ENCODE measurements at regions not wholly inside any gene's neighbourhood (a gene's known extent, or its start where the extent isn't known, plus 50 kb on each side); places are given as distances from the start of the nearest gene placed in this dataset.
"Not testable (repeated sequence)": the region's sequence is repeated elsewhere in the genome, so short reads cannot be mapped to it uniquely, and the experiment has no call there.

DNA sequence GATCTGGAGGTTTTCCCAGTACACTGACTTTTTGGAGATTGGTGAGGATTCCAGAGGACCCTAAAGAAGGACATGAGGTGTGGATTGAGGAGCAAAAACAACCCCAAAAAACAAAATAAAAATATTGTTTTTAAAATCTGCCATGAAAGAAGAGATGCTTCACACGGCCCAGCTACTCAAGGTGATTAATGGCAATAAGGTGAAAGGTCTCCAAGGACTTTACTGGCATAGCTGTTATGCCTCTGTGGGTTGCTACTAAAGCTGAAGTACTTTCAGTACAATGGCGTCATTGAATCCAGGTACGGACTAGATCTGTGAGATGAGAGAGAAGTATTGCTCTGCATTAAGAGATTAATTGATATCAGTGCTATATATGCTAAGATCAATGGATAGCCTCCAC lies 606.4 kb downstream of the TDRD15 start:
- no peak for DNase-seq

DNA sequence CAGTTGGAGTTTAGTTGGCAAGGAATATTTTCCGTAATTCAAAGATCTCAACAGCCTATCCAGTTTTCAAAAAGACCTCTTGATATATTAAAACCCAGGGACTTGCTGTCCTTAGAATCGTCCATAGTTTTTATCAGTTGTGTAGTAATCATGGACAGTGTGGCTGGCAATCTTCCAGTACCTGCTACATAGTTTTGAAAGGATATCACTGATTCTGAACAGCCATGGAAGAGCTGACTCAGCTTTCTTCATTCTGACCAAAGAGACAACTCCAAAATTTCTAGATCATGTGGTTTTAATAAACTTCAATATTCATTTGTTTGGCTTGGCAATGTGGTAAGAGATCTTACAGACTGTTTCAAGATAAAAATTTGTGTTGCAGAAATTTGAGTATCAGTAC lies 616.7 kb downstream of the TDRD15 start:
- no peak for DNase-seq

DNA sequence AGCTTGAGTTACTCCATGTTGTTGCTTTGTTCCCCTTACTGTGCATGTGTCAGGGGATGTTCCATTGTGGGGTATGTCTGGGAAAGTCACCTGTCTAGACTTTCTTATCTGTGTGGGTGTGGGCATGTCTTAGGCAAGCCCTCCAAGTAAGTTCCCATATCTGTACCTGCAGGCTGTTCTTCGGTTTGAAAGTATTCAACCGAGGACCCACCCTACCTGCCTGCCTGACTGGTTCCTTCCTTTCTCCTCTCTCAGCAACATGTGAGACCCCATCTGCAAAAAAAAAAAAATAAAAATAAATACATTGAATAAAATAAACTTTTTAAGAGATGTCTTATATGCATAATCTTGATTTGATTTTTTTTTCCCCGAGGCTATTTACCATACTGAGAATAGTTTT lies 622.7 kb downstream of the TDRD15 start:
- no peak for DNase-seq

DNA sequence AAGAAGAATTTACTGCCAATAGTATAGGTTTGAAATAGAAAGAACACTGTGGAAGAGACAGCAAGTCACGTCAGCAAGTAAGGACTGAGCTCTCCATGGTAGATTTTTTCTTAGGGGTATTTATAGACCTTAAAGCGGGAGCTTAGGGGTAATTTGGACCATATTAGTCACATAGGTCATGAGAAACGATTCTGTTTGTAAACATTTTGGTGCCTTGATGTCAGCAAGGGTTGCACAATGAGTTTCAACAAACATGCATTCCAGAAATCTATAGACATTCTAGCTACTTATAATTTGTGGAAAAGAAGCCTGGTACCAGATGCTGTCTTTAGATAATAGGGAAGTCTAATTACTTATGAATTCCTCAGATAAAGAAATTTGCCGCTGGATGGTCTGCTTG lies 624.7 kb downstream of the TDRD15 start:
- DNase-seq = no peak

DNA sequence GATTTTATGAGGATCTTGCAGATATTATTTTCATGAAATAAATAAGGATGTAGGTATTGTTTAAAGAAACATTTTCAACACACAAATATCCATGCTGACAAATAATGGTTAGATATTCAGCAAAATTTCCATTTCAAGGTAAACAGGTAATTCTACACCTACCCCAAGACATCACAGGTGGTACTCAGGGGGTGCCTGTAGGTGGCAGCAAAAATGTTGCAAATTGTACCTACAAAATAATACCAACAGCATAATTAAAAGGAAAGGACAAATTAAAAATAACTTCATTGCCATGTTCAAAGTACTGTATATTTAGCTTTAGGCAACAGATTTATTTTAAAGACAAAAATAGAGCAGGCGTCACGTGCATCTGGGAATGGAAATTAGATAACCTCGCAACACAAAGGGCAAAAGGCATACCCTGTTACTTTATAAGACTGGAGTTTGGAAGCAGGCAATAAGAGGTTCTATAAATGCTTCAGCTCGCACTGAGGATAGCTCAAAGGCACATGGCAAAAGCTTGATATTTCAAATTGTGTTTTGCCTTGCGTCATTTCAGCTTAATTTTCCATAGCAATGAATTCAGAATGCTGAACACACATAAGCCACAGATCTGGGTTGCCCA lies 630.5 kb downstream of the TDRD15 start:
- DNase-seq = no peak

DNA sequence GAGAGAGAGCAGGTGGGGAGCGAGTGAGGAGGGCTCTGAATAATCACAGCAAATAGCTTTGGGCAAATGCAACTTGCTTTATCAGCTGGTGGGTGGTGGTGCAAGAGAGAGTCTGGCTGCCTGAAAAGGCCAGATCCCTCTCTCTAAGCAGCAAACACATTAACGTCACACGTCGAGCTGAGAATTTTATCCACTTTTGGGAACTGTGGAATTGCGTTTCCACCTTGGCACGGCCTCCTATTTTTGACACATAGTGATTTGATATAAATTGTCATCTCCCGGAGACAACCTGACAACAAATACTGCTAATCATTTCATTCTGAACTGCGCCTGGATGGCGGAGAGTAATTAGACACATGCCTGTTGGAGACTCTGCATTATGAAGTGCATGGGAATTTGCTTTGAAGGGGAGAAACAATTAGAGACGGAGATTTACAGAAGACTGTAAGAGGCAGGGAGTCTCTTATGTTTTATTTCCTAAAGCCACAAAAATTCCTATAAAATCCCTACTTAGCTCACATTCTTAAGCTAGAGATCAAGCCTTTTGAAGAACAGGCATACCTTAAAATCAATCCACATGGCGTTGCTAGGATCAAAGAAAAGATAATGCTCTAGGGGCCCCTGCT lies 634.1 kb downstream of the TDRD15 start:
- no peak for DNase-seq

DNA sequence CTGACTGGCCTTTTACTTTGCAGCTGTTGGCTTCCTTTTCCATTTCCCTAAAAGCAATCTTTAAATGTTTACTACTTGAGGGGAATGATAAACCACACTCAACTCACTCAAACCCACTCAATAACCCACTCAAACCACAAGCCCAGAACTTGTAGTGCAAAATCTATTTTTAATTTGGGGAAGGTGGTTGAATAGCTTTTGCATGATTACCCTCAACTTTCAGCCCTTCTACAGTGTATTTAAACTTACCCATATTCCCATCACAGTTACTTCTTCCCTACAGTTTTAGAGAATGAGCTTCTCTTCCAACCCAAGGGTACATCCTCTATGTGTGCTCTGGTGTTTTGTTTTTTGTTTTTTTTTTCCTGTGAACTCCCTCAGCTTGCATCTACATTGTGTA lies 636.1 kb downstream of the TDRD15 start:
- DNase-seq = no peak

DNA sequence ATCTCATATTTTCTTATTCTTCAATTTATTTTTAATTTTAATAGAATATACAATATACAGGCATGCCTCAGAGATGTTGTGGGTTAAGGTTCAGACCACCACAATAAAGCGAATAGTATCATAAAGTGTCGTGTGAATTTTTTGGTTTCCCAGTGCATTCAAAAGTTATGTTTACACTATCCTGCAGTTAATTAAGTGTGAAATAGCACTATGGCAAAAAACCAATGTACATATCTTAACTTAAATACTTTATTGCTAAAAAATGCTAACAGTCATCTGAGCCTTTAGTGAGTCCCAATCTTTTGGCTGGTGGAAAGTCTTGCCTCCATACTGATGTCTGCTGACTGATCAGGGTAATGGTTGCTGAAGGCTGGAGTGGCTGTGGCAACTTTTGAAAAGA lies 637.6 kb downstream of the TDRD15 start:
- DNase-seq = no peak

DNA sequence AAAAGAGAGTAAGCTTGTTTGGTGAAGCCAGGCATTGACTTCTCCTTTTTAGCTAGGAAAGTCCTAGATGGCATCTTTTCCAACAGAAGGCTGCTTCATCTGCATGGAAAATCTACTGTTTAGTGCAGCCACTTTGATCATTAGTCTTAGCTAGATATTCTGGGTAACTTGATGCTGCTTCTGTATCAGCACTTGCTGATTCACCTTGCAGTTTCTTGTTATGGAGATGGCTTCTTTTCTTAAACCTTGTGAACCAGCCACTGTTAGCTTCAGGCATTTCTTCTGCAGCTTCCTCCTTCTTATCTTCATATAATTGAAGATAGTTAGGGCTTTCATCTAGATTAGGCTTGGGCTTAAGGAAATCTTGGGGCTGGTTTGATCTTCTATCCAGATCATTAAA lies 639.7 kb downstream of the TDRD15 start:
- DNase-seq = no peak

DNA sequence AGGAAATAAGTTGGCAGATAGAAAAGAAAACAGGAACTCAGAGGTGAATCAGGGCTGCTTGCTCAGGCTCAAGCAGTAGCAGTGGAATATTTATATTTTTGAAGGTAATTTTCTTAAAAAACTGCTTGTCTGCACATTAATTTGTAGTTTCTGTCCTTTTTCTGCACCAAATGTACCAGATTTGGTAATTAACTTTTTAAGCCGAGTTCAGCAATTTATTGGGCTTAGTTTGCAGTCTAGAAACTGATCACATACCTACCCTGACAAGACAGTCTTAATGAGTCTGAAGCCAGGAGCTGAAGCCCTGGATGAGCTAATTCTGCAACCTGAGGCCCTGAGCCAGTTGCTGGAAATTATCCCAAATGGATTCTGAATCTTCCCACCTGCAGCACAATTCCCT lies 647.0 kb downstream of the TDRD15 start:
- DNase-seq = no peak

DNA sequence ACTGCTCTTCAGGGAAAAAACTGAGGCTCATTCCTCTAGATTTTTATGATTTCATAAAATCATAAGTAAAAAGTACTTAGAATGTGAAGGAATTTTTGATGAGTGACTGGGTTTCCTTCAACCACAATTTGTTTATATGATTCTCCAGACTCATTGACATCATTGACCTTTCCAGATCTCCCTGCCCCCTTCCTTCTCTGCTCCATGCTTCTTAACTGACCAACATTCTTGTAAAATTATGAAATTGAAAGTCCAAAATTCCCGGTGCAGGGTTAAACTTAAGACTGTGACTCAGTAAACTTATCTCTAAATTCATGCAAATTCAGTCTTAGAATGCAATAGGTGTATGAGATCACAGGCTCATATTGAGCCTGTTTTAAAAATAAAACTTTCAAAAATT lies 648.9 kb downstream of the TDRD15 start:
- DNase-seq = no peak

DNA sequence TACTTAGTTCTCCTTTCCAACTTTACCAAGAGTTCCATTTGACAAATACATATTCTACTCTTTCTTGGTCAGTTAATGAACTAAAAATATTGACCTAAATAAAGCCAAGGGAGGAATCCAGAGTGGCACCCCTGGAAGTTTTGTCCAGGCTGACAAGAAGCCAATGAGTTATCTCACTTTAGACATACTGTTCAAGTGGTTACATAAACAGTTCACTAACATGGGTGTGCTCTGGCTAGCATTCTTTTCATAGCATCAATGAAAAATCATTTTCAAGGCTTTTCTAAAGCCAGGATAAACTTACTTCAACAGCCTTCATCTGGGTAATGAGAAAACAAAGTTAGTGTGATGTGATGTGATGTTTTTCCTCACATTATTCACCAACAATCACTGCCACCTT lies 649.4 kb downstream of the TDRD15 start:
- no peak for DNase-seq

DNA sequence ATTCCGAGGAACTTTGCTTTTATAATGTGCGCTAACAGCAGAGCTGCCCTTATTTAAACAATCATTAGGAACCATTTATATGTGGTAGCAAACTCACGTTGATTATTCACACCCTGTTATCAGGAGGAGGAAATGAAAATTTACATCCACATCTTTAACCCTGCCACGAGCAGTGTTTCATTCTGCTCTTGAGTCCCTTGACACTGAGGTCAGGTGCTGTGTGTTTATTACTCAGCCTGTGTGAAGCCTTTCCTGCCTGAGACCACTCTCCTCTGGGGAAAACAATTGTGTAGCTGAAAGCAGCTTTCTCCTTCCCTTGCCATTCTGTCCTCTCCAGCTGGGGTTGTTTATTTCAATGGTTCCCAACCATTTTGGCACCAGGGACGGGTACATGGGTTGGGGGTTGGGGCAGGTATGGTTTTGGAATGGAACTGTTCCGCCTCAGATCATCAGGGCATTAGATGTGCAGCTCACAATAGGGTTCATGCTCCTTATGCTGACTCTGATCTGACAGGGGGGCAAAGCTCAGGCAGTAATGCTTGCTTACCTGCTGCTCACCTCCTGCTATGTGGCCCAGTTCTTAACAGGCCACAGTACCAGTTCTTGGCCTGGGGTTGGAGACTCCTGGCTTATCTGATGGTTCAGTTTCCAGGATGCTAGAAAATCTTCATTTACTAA lies 651.1 kb downstream of the TDRD15 start:
- no peak for DNase-seq

DNA sequence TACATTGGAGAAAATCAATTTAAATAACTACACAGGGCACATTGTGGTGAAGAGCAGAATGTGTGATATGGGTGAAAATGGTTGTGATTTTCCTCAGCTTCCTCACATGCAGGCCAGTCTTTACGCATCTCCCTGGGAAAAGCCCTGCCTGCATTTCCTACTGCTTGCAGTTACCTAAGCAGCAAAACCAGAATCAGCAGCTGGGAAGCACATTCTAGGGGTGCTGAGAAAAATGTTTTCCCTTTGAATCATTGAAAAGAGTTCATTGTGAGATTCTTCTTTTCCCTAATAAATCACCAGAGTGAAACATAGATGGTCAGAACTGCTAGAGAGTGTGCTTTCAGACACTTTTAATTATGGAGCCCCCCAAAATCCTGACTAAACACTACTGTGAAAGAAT lies 656.0 kb downstream of the TDRD15 start:
- no peak for DNase-seq

DNA sequence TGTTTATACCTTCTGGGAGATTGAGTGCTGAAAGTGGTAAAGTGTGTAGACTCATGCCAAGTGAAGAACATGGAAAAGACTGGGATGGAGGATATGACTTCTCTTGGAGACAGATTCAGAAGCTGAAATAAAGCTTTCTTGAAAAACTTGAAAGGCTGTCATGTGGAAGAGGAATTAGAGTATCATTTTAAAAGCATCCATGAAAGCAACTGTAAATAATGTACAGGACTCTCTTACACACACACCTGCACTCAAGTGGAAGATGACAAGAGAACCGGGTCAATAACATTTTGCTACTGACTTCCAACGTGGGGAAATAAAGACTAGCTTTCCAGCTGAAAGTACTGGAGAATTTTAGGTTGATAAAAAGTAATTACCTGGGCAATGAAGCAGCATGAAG lies 658.2 kb downstream of the TDRD15 start:
- no peak for DNase-seq

DNA sequence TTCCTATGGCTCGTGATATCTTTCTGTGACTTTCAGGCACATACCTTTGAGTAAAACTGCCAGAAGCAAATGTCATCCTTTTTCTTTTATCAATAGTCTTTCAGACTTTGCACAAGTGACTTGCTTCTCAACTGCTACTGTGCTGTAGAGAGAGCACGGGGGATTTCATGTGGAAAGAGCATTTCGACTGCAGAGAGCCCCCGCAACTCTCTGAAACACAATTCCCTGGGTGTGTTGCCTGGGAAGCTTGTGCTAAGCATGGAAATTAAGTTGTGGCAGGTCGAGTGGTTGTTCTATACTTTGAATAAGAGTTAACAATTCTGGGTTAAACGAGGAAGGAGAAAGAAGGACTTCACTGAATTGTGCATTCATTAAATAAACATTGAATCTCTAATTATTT lies 659.1 kb downstream of the TDRD15 start:
- DNase-seq = no peak

DNA sequence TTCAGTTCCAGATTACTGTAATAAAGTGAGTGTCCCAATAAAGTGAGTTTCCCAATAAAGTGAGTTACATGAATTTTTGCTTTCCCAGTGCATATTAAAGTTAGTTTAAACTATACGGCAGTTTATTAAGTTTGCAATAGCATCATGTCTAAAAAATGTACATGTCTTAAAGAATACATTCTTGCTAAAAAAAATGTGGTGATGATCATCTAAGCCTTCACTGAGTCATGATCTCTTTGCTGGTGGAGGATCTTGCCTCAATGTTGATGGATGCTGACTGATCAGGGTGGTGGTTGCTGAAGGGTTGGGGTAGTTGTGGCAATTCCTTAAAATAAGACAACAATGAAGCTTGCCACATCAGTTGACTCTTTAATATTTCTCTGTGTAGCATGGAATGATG lies 664.2 kb downstream of the TDRD15 start:
- DNase-seq = no peak

DNA sequence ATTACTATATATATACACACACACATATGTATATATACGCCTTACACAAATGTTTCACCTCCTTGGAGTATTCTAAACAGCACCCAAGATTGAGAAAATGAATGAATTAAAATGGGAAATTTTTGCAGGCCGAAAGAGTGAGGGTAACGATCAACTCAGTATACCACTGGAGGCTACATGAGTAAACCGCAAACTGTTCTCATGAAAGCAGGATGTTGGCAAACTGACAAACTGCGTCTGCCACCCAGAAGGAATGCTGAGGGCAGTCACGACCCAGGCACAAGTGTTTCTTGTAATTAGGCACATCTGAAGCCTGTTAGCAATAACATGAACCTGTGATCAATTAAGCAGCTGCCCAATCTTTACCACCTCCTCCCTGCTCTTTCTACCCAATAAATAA lies 666.5 kb downstream of the TDRD15 start:
- not testable (repeated sequence) for DNase-seq

DNA sequence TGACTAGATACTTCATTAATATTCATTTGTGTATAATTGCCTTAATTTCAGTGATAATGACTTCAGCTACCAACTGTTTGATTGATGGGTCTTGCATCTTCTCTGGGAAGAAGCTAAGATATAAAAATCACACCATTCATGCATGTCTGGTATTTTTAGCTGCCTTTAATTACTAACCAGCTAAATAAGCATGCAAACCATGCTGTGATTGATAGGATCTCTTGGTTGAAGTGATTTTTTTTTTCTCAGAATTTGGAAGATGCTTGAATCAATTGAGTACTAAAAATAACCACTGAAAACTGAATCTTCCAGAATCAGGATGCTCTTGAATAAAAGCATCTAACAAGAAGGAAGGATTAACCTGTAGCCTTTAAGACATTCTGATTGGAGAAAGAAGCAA lies 668.8 kb downstream of the TDRD15 start:
- DNase-seq = no peak

DNA sequence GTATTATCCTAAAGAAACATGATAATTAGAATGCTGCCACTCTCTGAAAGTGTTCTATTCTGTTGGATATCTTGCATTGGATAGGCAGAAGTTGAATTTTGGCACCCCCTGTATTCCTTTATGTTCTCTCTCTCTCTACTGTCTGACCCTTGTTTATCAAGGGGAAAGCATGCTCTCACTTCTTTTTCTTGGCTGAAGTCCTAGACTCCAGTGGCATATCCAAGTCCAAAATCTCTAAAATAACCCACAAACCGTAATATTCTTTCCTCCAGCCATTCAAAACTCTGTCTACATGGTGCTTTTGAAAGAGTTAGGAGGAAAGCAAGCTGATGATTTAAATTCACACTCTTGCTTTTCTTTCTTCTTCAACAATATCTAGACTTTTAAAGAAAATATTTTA lies 669.7 kb downstream of the TDRD15 start:
- DNase-seq = no peak

DNA sequence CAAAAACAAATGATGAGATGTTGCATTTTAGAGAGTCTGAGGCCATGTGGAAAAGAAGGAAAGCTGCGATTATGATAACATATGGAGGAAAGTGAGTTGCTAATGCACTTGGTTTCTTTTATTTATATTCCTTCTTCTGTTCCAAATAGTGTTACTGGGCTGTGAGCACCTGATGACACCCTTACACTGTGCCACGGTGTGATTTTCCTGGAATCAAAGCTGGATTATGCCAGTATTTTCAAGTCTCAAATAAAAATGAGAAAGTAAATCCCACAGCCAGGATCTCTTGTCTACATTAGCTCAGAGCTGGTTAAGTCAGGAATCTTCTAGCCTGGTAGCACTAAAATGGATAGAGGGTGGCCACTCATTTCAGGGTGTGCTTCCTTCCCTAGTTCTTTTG lies 670.8 kb downstream of the TDRD15 start:
- DNase-seq = no peak

DNA sequence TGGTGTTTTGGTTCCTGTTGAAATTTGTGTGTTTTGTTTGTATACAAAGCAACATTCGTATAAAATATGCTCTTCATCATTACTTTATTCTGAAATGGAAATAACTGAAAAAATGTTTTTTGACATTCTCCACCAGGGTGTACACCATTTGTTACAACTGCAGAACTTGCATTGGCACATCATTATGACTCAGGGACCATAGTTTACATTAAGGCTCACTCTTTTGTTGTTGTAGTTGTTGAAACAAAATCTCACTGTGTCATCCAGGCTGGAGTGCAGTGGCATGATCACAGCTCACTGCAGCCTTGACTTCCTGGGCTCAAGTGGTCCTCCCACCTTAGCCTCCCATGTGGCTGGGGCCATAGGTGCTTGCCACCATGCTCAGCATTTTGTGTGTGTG lies 676.6 kb downstream of the TDRD15 start:
- no peak for DNase-seq

DNA sequence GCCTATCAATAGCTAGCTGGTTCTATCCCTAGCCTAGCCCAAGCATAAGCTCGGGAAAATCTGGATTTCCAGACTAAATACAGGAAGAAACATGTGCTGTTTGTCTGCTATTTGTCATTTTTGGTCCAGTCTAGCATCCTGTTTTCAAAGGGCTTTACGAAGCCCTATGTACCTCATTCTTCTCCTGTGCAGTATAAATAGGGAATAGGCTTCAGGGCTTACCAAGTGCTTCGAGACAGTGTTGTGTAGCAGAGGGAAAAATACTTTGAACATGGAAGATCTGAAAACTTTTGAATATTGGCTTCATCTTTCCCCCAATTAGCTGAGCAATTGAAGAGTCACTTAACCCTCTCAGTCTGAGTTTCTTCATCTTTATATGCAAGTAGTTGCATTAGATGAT lies 679.8 kb downstream of the TDRD15 start:
- no peak for DNase-seq

DNA sequence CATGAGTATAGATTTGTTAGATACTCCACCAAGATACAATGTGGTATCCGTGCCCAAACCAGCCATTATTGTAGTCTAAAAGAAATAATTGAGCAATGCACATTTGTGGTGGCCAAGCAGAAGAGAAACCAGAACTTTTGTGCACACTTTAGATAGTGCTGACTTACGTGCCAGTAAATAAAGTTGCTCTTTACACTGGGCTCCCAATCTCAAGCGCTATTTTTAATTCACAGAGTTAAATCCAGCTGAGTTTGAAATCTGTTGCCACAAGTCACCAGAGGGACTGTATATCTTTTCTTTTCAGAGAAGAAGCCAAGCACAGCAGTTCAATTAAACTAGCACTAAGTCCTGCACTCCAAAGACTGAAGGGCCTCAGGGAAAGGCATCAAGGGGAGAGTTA lies 680.4 kb downstream of the TDRD15 start:
- no peak for DNase-seq

DNA sequence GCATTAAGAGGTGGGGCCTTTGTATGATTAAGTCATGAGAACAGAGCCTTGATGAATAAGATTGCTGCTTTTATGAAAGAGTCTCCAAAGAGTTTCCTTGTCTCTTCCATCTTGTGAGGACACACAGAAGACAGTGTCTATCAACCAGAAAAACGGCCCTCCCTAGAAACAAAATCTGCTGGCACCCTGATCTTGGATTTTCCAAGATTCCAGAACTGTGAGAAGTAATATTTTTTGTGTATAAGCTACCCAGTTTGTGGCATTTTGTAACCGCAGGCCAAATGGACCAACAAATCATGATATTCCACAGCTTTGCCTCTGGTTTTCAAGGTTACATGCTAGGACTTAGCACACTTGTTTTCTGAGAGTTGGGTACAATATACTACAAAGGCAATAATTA lies 687.8 kb downstream of the TDRD15 start:
- DNase-seq = no peak

Measured in femur (tissue), 1 donor.